K562 (cell line): ENCODE measurements at regions not wholly inside any gene's neighbourhood (a gene's known extent, or its start where the extent isn't known, plus 50 kb on each side); places are given as distances from the start of the nearest gene placed in this dataset.

Experiments
- ATAC-seq: fragments of 200-7000 bp; cut with Tn5 transposase; 3 replicates; pipeline ENCODE4 v1.9.1; 2020; ENCODE audit warnings: moderate library complexity
- BruUV-seq: library from RNA; stranded (reverse); fragments of 400-500 nt; replicated peaks from 2 replicates; lab custom pipeline; 2021; lab: Mats Ljungman, UMichigan
- CTCF ChIA-PET: fragments of 300-600 bp; formaldehyde crosslinking; extraction: SDS; loops from one replicate; lab custom pipeline; 2021; ENCODE audit warnings: low intra/inter-chr PET ratio; lab: Yijun Ruan, JAX
- POLR2A ChIA-PET: fragments of 300-600, 350-650 bp; sonication (Branson Sonifier 250); formaldehyde crosslinking; extraction: SDS; loops from one replicate; lab custom pipeline; 2021; ENCODE audit warnings: antibody characterized with exemption, inconsistent platforms; lab: Yijun Ruan, JAX
- DNase-seq, 4 experiments: peaks; one replicate each; pipeline versions ENCODE4 v3.0.0 to v3.0.0-alpha.2; 2011 to 2018; ENCODE audit warnings: low spot score in 3 of 4, mixed read lengths in 3 of 4; ENCODE audit errors: extremely low read depth in 1 of 4
- FAIRE-seq: peaks from 2 replicates; lab custom pipeline; 2011; peaks lifted over from hg19 to GRCh38; lab: Jason Lieb, UNC
- H2AFZ ChIP-seq: 2 replicates; pipeline ENCODE4 v1.6.0; 2011; ENCODE audit warnings: low read depth, low read length, control low read depth, inconsistent platforms
- H3K27ac ChIP-seq: fragments of 200-600 bp; 3 replicates; pipeline ENCODE4 v1.8.0; 2011; ENCODE audit warnings: low read depth, mild to moderate bottlenecking, control low read depth, inconsistent platforms, low read length, moderate library complexity, mixed read lengths; ENCODE audit errors: extremely low read depth
- H3K27me3 ChIP-seq, 2 experiments: fragments of 300-600 bp in 1 of 2; 2 replicates in 1 of 2; 3 replicates in 1 of 2; pipeline versions ENCODE4 v1.6.0 to v1.8.0; 2011; ENCODE audit warnings: inconsistent platforms in 2 of 2, low read length in 2 of 2, mild to moderate bottlenecking in 1 of 2, mixed read lengths in 1 of 2, moderate library complexity in 1 of 2; ENCODE audit not compliant: control insufficient read depth in 2 of 2, insufficient read depth in 2 of 2
- H3K36me3 ChIP-seq: fragments of 300-600 bp; 3 replicates; pipeline ENCODE4 v1.8.0; 2011; ENCODE audit warnings: mild to moderate bottlenecking, low read length, inconsistent platforms; ENCODE audit not compliant: control insufficient read depth, insufficient read depth
- H3K4me1 ChIP-seq, 2 experiments: fragments of 200-600 bp in 1 of 2; replicated peaks in 1 of 2; 2 replicates in 1 of 2; 3 replicates in 1 of 2; pipeline versions ENCODE4 v1.5.1 to v1.8.0; 2011; ENCODE audit warnings: inconsistent platforms in 2 of 2, low read length in 2 of 2, mild to moderate bottlenecking in 1 of 2, mixed read lengths in 1 of 2, moderate library complexity in 1 of 2; ENCODE audit not compliant: control insufficient read depth in 2 of 2, insufficient read depth in 2 of 2
- H3K4me2 ChIP-seq: 2 replicates; pipeline ENCODE4 v1.6.1; 2011; ENCODE audit warnings: low read length, control low read depth, inconsistent platforms, mixed read lengths; ENCODE audit not compliant: insufficient read depth
- H3K4me3 ChIP-seq: fragments of 200-600 bp; sonication (generic), shearing (Covaris generic); 2 replicates; pipeline ENCODE4 v1.5.1; 2016; ENCODE audit warnings: control low read depth, inconsistent platforms
- H3K79me2 ChIP-seq: fragments of 200-600 bp; 3 replicates; pipeline ENCODE4 v1.8.0; 2011; ENCODE audit warnings: low read length, inconsistent platforms; ENCODE audit not compliant: control insufficient read depth, insufficient read depth
- H3K9ac ChIP-seq, 2 experiments: 2 replicates each; pipeline versions ENCODE4 v1.6.0 to v1.6.1; 2011; ENCODE audit warnings: low read depth in 2 of 2, low read length in 2 of 2, control low read depth in 1 of 2, inconsistent platforms in 1 of 2, mild to moderate bottlenecking in 1 of 2, mixed read lengths in 1 of 2; ENCODE audit not compliant: insufficient read depth in 1 of 2
- H3K9me1 ChIP-seq: one replicate; pipeline ENCODE4 v1.6.0; 2011; ENCODE audit warnings: inconsistent platforms, mild to moderate bottlenecking, low read length, moderate library complexity; ENCODE audit not compliant: control insufficient read depth, insufficient read depth
- H3K9me3 ChIP-seq: replicated peaks from 2 replicates; pipeline ENCODE4 v1.5.1; 2011; ENCODE audit warnings: low read depth, low read length, inconsistent platforms; ENCODE audit not compliant: control insufficient read depth, insufficient read depth
- H4K20me1 ChIP-seq: replicated peaks from 2 replicates; pipeline ENCODE4 v1.6.1; 2011; ENCODE audit warnings: low read length, inconsistent platforms, mixed read lengths; ENCODE audit not compliant: control insufficient read depth, insufficient read depth
- GATAD2A ChIP-seq: fragments of 450-650 bp; IDR thresholded peaks from 2 replicates; pipeline ENCODE4 v1.6.1; 2017
- HMG20A ChIP-seq: fragments of 450-650 bp; formaldehyde crosslinking; conservative IDR thresholded peaks from 2 replicates; pipeline ENCODE4 v1.4.0; 2020; ENCODE audit warnings: mild to moderate bottlenecking, mixed read lengths
- NFRKB ChIP-seq: fragments of 450-650 bp; IDR thresholded peaks from 2 replicates; pipeline ENCODE4 v1.6.1; 2016; ENCODE audit warnings: low read depth
- PCBP2 ChIP-seq: fragments of 200-400 bp; formaldehyde crosslinking; IDR thresholded peaks from 2 replicates; pipeline ENCODE4 v1.6.1; 2018; ENCODE audit warnings: low read length, low read depth, mild to moderate bottlenecking, moderate library complexity; ENCODE audit not compliant: poor library complexity, severe bottlenecking
- PHF20 ChIP-seq: fragments of 450-650 bp; IDR thresholded peaks from 2 replicates; pipeline ENCODE4 v1.6.1; 2018; ENCODE audit not compliant: partially characterized antibody
- PHF21A ChIP-seq: fragments of 450-650 bp; IDR thresholded peaks from 2 replicates; pipeline ENCODE4 v1.6.1; 2017; ENCODE audit warnings: low read depth, borderline replicate concordance
- PTBP1 ChIP-seq: fragments of 200-400 bp; formaldehyde crosslinking; IDR thresholded peaks from 2 replicates; pipeline ENCODE4 v1.6.1; 2017; ENCODE audit warnings: low read depth, low read length
- SREBF2 ChIP-seq: sonication (generic); formaldehyde crosslinking; IDR thresholded peaks from 2 replicates; pipeline ENCODE4 v1.4.0; 2020; ENCODE audit warnings: mild to moderate bottlenecking, missing genetic modification reagents
- TAF1 ChIP-seq: IDR thresholded peaks from 2 replicates; pipeline ENCODE4 v1.6.1; 2011; ENCODE audit warnings: mild to moderate bottlenecking, low read length, moderate library complexity; ENCODE audit not compliant: insufficient read depth, control insufficient read depth, severe bottlenecking; ENCODE audit errors: extremely low read depth
- ZBTB43 ChIP-seq: sonication (generic); formaldehyde crosslinking; IDR thresholded peaks from 2 replicates; pipeline ENCODE4 v1.8.0; 2023; ENCODE audit warnings: mild to moderate bottlenecking, missing genetic modification reagents
- ZEB2 ChIP-seq: fragments of 450-650 bp; IDR thresholded peaks from 2 replicates; pipeline ENCODE4 v1.6.1; 2016
- ZNF212 ChIP-seq: fragments of 450-650 bp; formaldehyde crosslinking; IDR thresholded peaks from 2 replicates; pipeline ENCODE4 v1.4.0; 2020; ENCODE audit warnings: mild to moderate bottlenecking
- ZNF232 ChIP-seq: sonication (generic); formaldehyde crosslinking; IDR thresholded peaks from 2 replicates; pipeline ENCODE4 v1.8.0; 2022; ENCODE audit warnings: mild to moderate bottlenecking, missing genetic modification reagents
- ZNF41 ChIP-seq: fragments of 250-450 bp; sonication (Bioruptor Pico); conservative IDR thresholded peaks from 2 replicates; pipeline ENCODE4 v1.4.0; 2020; ENCODE audit warnings: mild to moderate bottlenecking
- ZNF57 ChIP-seq: fragments of 450-650 bp; formaldehyde crosslinking; IDR thresholded peaks from 2 replicates; pipeline ENCODE4 v1.4.0; 2020; ENCODE audit warnings: mild to moderate bottlenecking, moderate library complexity
- ZNF655 ChIP-seq: fragments of 250-450 bp; sonication (Bioruptor Pico); IDR thresholded peaks from 2 replicates; pipeline ENCODE4 v1.5.0; 2021
- WGBS: fragments of 100-300 bp; shearing (Covaris generic); methylation state at CpG from one replicate; pipeline ENCODE4 v1.1.6; 2016; ENCODE audit warnings: low coverage, mixed read lengths; ENCODE audit not compliant: insufficient coverage; ENCODE audit errors: missing lambda C conversion rate; 5-methylcytosine and 5-hydroxymethylcytosine counted together
- in situ Hi-C: fragments of 300-500 bp; cut with MboI; formaldehyde crosslinking; loops from 4 replicates; pipeline ENCODE4 v1.15.0; 2018; ENCODE audit warnings: inconsistent platforms, mixed read lengths
- intact Hi-C: fragments of 100-400 bp; cut with micrococcal nuclease; formaldehyde crosslinking; loops from 2 replicates; pipeline ENCODE4 v1.14.2; 2022

- H2AFZ ChIP-seq = no peak overlapping the region
- H3K36me3 ChIP-seq = no peaks in the 10 kb centered on the region
- no peak overlapping the region for H3K27ac ChIP-seq
- in situ Hi-C loops (no loop called here), intact Hi-C loops (no loop called here)
- no peaks in the 10 kb centered on the region for H3K9me1 ChIP-seq
- no peaks in the 10 kb centered on the region for H3K4me1 ChIP-seq
- no peak overlapping the region for H3K4me2 ChIP-seq
- no peak overlapping the region for H3K9ac ChIP-seq
- H4K20me1 ChIP-seq = no peaks in the 10 kb centered on the region
- CTCF ChIA-PET = no interaction called here
- BruUV-seq = no TSS peak
- 0% methylated on average over 2 of the region's 3 CpGs for WGBS
- H3K27me3 ChIP-seq = no peaks in the 10 kb centered on the region
- no peaks in the 10 kb centered on the region for H3K79me2 ChIP-seq
- POLR2A ChIA-PET = no interaction called here
- ATAC-seq (no peak), FAIRE-seq (no peak), DNase-seq (no peak)
- TF ChIP-seq ZEB2 (no peak), SREBF2 (CRISPR knock-in tag) (no peak), ZNF655 (CRISPR knock-in tag) (no peak), TAF1 (no peak), ZNF212 (no peak), PHF20 (no peak), ZNF57 (CRISPR knock-in tag) (no peak), ZNF41 (CRISPR knock-in tag) (no peak), PHF21A (no peak), HMG20A (CRISPR knock-in tag) (no peak), PTBP1 (no peak), PCBP2 (no peak), GATAD2A (no peak), ZNF232 (CRISPR knock-in tag) (no peak), ZBTB43 (CRISPR knock-in tag) (no peak), NFRKB (no peak)
- H3K4me3 ChIP-seq = no peak overlapping the region
- H3K9me3 ChIP-seq = no peaks in the 10 kb centered on the region
These were observed 625.7 kb downstream of the TFAP2A start for GRCh38 chr6:9789201-9789600.
